Activated CD4-positive, CD25-positive, alpha-beta regulatory T cell (primary cell): ENCODE measurements at regions not wholly inside any gene's neighbourhood (a gene's known extent, or its start where the extent isn't known, plus 50 kb on each side); places are given as distances from the start of the nearest gene placed in this dataset.

ENCODE experiments used
- DNase-seq, 4 experiments: peaks; one replicate each; lab custom pipeline; 2025; lab: John Stamatoyannopoulos, UW

GRCh38 chr14:100381395-100382105, 58.4 kb downstream of the SLC25A47 start:
- no peak for DNase-seq

GRCh38 chr14:100382106-100382455, 58.9 kb downstream of the SLC25A47 start:
- DNase-seq: no peak

GRCh38 chr14:100383727-100384158, 60.6 kb downstream of the SLC25A47 start:
- peak in 3 of 4 experiments; percentile 24 to 43 (median 43) for DNase-seq

GRCh38 chr14:100384277-100384676, 61.1 kb downstream of the SLC25A47 start:
- no peak for DNase-seq

GRCh38 chr14:100384819-100385813, 62.0 kb downstream of the SLC25A47 start:
- no peak for DNase-seq

GRCh38 chr14:100386121-100386520, 63.0 kb downstream of the SLC25A47 start:
- DNase-seq: no peak

GRCh38 chr14:100386846-100387245, 63.7 kb downstream of the SLC25A47 start:
- DNase-seq: no peak

- no peak for DNase-seq
Measured at GRCh38 chr14:100387450-100387849, 64.3 kb downstream of the SLC25A47 start.

- no peak for DNase-seq
Measured at GRCh38 chr14:100388103-100389054, 65.2 kb downstream of the SLC25A47 start.

GRCh38 chr14:100389497-100390104, 66.5 kb downstream of the SLC25A47 start:
- no peak for DNase-seq

- no peak for DNase-seq
Measured at GRCh38 chr14:100391173-100391572, 68.0 kb downstream of the SLC25A47 start.

GRCh38 chr14:100391724-100392123, 68.6 kb downstream of the SLC25A47 start:
- DNase-seq: no peak

GRCh38 chr14:100392356-100392755, 69.2 kb downstream of the SLC25A47 start:
- DNase-seq: no peak

GRCh38 chr14:100393362-100393761, 70.2 kb downstream of the SLC25A47 start:
- no peak for DNase-seq

GRCh38 chr14:100393906-100394732, 71.0 kb downstream of the SLC25A47 start:
- DNase-seq: no peak

- no peak for DNase-seq
Measured at GRCh38 chr14:100394886-100395672, 71.9 kb downstream of the SLC25A47 start.

GRCh38 chr14:100396266-100396795, 73.2 kb downstream of the SLC25A47 start:
- DNase-seq: no peak

GRCh38 chr14:100397005-100397404, 73.9 kb downstream of the SLC25A47 start:
- no peak for DNase-seq

- DNase-seq: no peak
Measured at GRCh38 chr14:100398044-100398443, 74.9 kb downstream of the SLC25A47 start.
